Renal cortical epithelial cell (primary cell): ENCODE measurements at regions not wholly inside any gene's neighbourhood (a gene's known extent, or its start where the extent isn't known, plus 50 kb on each side); places are given as distances from the start of the nearest gene placed in this dataset.
"Not testable (repeated sequence)": the region's sequence is repeated elsewhere in the genome, so short reads cannot be mapped to it uniquely, and the experiment has no call there.

ENCODE experiments used
- DNase-seq: peaks from one replicate; pipeline ENCODE4 v3.0.0-alpha.2; 2011; ENCODE audit warnings: low read depth

- no peak for DNase-seq
These were observed 214.8 kb downstream of the TBC1D2B start for GRCh38 chr15:77862651-77863104.

- not testable (repeated sequence) for DNase-seq
These were observed 215.4 kb downstream of the TBC1D2B start for GRCh38 chr15:77861997-77862635.

- DNase-seq, result no peak
These were observed 217.3 kb downstream of the TBC1D2B start for GRCh38 chr15:77860071-77860691.

GRCh38 chr15:77859491-77860060 lies 217.9 kb downstream of the TBC1D2B start:
- DNase-seq, result no peak

- no peak for DNase-seq
These were observed 218.6 kb downstream of the TBC1D2B start for GRCh38 chr15:77858792-77859490.

- no peak for DNase-seq
These were observed 220.1 kb downstream of the TBC1D2B start for GRCh38 chr15:77857419-77857818.

- DNase-seq, result peak; percentile 26
These were observed 220.7 kb downstream of the TBC1D2B start for GRCh38 chr15:77856705-77857346.

- DNase-seq, result no peak
These were observed 221.6 kb downstream of the TBC1D2B start for GRCh38 chr15:77855871-77856270.

GRCh38 chr15:77854980-77855379 lies 222.3 kb upstream of the LINGO1 start:
- no peak for DNase-seq

GRCh38 chr15:77853910-77854309 lies 221.2 kb upstream of the LINGO1 start:
- DNase-seq, result no peak

GRCh38 chr15:77853008-77853328 lies 220.3 kb upstream of the LINGO1 start:
- no peak for DNase-seq

- no peak for DNase-seq
These were observed 219.7 kb upstream of the LINGO1 start for GRCh38 chr15:77852241-77853007.

- DNase-seq, result peak; percentile 99
These were observed 219.0 kb upstream of the LINGO1 start for GRCh38 chr15:77851691-77852090.

GRCh38 chr15:77851086-77851485 lies 218.4 kb upstream of the LINGO1 start:
- DNase-seq, result no peak

- no peak for DNase-seq
These were observed 214.3 kb upstream of the LINGO1 start for GRCh38 chr15:77846986-77847385.

GRCh38 chr15:77846360-77846759 lies 213.6 kb upstream of the LINGO1 start:
- DNase-seq, result peak; percentile 44

- no peak for DNase-seq
These were observed 212.2 kb upstream of the LINGO1 start for GRCh38 chr15:77844798-77845446.

- no peak for DNase-seq
These were observed 210.8 kb upstream of the LINGO1 start for GRCh38 chr15:77843546-77843945.

- DNase-seq, result peak; percentile 99
These were observed 208.5 kb upstream of the LINGO1 start for GRCh38 chr15:77840991-77841775.
